ENCODE measurements at regions not wholly inside any gene's neighbourhood (a gene's known extent, or its start where the extent isn't known, plus 50 kb on each side); places are given as distances from the start of the nearest gene placed in this dataset.

DNA sequence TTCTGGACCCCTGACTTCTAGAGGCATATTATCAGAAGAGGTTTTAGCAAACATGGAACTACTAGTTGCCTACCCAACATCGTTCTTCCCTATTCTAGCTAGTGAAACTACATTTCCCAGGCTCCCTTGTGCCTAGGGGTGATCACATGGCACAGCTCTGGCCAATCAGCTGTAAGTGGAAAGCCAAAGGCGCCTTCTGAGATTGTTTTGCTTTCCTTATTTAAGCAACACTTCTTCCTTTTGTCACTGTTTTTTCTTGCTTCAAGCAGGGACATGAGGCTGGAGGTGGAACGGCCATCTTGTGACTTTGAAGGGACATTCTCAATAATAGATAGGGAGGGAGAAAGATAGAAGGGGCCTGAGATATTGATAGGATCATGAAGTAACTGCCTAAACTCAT, 136.7 kb downstream of the ZNF664 start:
- Mint-ChIP-seq H3K36me3 (ENCODE audit: low read depth) (no peaks in the 10 kb centered on the region), H3K9me3 (peaks cover 10% of the 10 kb centered on the region), H3K27ac (no peak overlapping the region), H3K4me3 (no peak overlapping the region), H3K4me1 (ENCODE audit: low read depth) (no peaks in the 10 kb centered on the region), H3K27me3 (no peaks in the 10 kb centered on the region)

DNA sequence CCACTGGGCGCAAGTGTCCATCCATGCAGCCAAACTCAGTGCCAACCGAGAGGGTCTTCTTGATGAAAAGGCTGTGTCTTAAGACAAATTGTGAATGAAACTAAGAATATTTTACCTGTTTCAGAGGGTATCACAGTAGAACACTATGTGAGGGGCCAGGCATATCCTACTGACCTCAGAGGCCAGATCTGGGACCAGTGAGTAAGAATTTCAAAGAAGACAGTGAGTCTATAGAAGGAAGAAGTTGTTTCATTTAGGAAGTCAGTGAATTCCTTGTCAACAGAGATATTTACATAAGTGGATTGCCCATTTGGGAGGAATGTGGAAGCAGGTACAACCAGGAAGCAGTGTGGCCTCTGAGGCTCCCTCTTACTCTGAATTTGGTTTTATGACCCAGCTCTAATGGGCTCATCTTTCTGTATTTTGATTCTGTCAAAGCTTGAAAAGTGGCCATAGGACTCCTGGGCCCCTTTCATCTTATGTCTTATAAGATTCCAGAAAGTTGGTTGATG, 137.4 kb downstream of the ZNF664 start:
- H3K36me3 Mint-ChIP-seq (ENCODE audit: low read depth), result no peaks in the 10 kb centered on the region
- no peaks in the 10 kb centered on the region for H3K4me1 Mint-ChIP-seq (ENCODE audit: low read depth)
- H3K9me3 Mint-ChIP-seq, result peaks cover 10% of the 10 kb centered on the region
- no peaks in the 10 kb centered on the region for H3K27me3 Mint-ChIP-seq
- H3K4me3 Mint-ChIP-seq, result no peak overlapping the region
- no peak overlapping the region for H3K27ac Mint-ChIP-seq

GRCh38 chr12:124111006-124111405, 138.0 kb downstream of the ZNF664 start:
- Mint-ChIP-seq H3K4me3 (no peak overlapping the region), H3K27ac (no peak overlapping the region), H3K9me3 (peaks cover 8% of the 10 kb centered on the region), H3K4me1 (ENCODE audit: low read depth) (no peaks in the 10 kb centered on the region), H3K27me3 (no peaks in the 10 kb centered on the region), H3K36me3 (ENCODE audit: low read depth) (no peaks in the 10 kb centered on the region)

GRCh38 chr12:124114316-124114715, 141.3 kb downstream of the ZNF664 start:
- no peak overlapping the region for H3K4me3 Mint-ChIP-seq
- H3K9me3 Mint-ChIP-seq, result peaks cover 7% of the 10 kb centered on the region
- no peaks in the 10 kb centered on the region for H3K36me3 Mint-ChIP-seq (ENCODE audit: low read depth)
- no peak overlapping the region for H3K27ac Mint-ChIP-seq
- H3K4me1 Mint-ChIP-seq (ENCODE audit: low read depth), result no peaks in the 10 kb centered on the region
- H3K27me3 Mint-ChIP-seq, result peaks cover 3% of the 10 kb centered on the region

- no peak overlapping the region for H3K27ac Mint-ChIP-seq
- H3K36me3 Mint-ChIP-seq (ENCODE audit: low read depth), result no peaks in the 10 kb centered on the region
- no peaks in the 10 kb centered on the region for H3K4me1 Mint-ChIP-seq (ENCODE audit: low read depth)
- H3K9me3 Mint-ChIP-seq, result no peaks in the 10 kb centered on the region
- peaks cover 3% of the 10 kb centered on the region for H3K27me3 Mint-ChIP-seq
- H3K4me3 Mint-ChIP-seq, result no peak overlapping the region
Observed at GRCh38 chr12:124115496-124115895, 142.5 kb downstream of the ZNF664 start.

- Mint-ChIP-seq H3K27me3 (peaks cover 3% of the 10 kb centered on the region), H3K4me3 (no peak overlapping the region), H3K36me3 (ENCODE audit: low read depth) (no peaks in the 10 kb centered on the region), H3K27ac (no peak overlapping the region), H3K9me3 (no peaks in the 10 kb centered on the region), H3K4me1 (ENCODE audit: low read depth) (no peaks in the 10 kb centered on the region)
Observed at GRCh38 chr12:124115976-124116690, 143.1 kb downstream of the ZNF664 start.

- H3K27me3 Mint-ChIP-seq, result peaks cover 7% of the 10 kb centered on the region
- H3K27ac Mint-ChIP-seq, result no peak overlapping the region
- H3K9me3 Mint-ChIP-seq, result no peaks in the 10 kb centered on the region
- H3K4me3 Mint-ChIP-seq, result no peak overlapping the region
- H3K4me1 Mint-ChIP-seq (ENCODE audit: low read depth), result no peaks in the 10 kb centered on the region
- H3K36me3 Mint-ChIP-seq (ENCODE audit: low read depth), result no peaks in the 10 kb centered on the region
Observed at GRCh38 chr12:124120739-124121138, 147.7 kb downstream of the ZNF664 start.

- Mint-ChIP-seq H3K9me3 (no peaks in the 10 kb centered on the region), H3K36me3 (ENCODE audit: low read depth) (no peaks in the 10 kb centered on the region), H3K27ac (no peak overlapping the region), H3K27me3 (peaks cover 7% of the 10 kb centered on the region), H3K4me3 (no peak overlapping the region), H3K4me1 (ENCODE audit: low read depth) (no peaks in the 10 kb centered on the region)
Observed at GRCh38 chr12:124122722-124123121, 149.7 kb downstream of the ZNF664 start.

GRCh38 chr12:124123296-124124000, 150.4 kb downstream of the ZNF664 start:
- Mint-ChIP-seq H3K27me3 (peaks cover 4% of the 10 kb centered on the region), H3K27ac (no peak overlapping the region), H3K36me3 (ENCODE audit: low read depth) (no peaks in the 10 kb centered on the region), H3K9me3 (no peaks in the 10 kb centered on the region), H3K4me1 (ENCODE audit: low read depth) (no peaks in the 10 kb centered on the region), H3K4me3 (no peak overlapping the region)

- Mint-ChIP-seq H3K27ac (no peak overlapping the region), H3K4me3 (no peak overlapping the region), H3K27me3 (peaks cover 4% of the 10 kb centered on the region), H3K4me1 (ENCODE audit: low read depth) (no peaks in the 10 kb centered on the region), H3K9me3 (no peaks in the 10 kb centered on the region), H3K36me3 (ENCODE audit: low read depth) (no peaks in the 10 kb centered on the region)
Observed at GRCh38 chr12:124125203-124125871, 152.3 kb downstream of the ZNF664 start.

DNA sequence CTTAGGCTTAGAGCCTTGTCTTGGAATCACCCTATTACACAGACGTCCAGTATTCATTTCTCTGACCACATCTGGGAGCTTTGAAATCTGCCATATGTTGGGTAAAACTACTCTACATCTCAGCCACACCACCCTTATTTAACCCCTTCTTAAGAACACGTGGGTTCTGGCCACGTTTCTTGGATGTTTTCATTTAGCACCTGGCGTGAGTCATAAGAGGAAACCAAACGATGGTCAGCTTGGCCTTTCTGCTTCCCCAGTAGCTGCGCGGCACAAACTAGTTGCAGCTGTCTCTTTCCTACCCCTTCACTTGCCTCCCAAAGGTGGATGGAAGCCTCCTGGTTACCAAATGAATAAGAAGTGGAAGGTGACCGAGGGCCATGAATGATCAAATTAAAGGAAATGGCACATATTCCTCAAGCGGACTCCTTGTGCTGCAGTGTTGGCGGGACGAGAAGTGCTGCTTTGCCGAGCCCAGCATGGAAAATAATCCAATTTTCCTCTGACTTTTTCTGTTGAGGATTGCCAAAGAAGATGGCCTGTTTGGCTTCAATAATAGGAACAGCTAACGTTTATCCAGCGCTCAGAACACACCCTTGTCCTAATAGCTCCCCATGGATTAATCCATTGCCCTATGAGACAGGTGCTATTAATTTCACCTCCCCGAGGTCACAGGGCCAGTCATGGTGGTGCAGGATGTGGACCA, 154.1 kb downstream of the ZNF664 start:
- Mint-ChIP-seq H3K4me3 (no peak overlapping the region), H3K27ac (no peak overlapping the region), H3K4me1 (ENCODE audit: low read depth) (no peaks in the 10 kb centered on the region), H3K27me3 (peaks cover 9% of the 10 kb centered on the region), H3K36me3 (ENCODE audit: low read depth) (no peaks in the 10 kb centered on the region), H3K9me3 (no peaks in the 10 kb centered on the region)

- H3K4me3 Mint-ChIP-seq, result no peak overlapping the region
- no peak overlapping the region for H3K27ac Mint-ChIP-seq
- no peaks in the 10 kb centered on the region for H3K4me1 Mint-ChIP-seq (ENCODE audit: low read depth)
- peaks cover 5% of the 10 kb centered on the region for H3K27me3 Mint-ChIP-seq
- no peaks in the 10 kb centered on the region for H3K36me3 Mint-ChIP-seq (ENCODE audit: low read depth)
- no peaks in the 10 kb centered on the region for H3K9me3 Mint-ChIP-seq
Observed at GRCh38 chr12:124129132-124129531, 156.1 kb downstream of the ZNF664 start.

DNA sequence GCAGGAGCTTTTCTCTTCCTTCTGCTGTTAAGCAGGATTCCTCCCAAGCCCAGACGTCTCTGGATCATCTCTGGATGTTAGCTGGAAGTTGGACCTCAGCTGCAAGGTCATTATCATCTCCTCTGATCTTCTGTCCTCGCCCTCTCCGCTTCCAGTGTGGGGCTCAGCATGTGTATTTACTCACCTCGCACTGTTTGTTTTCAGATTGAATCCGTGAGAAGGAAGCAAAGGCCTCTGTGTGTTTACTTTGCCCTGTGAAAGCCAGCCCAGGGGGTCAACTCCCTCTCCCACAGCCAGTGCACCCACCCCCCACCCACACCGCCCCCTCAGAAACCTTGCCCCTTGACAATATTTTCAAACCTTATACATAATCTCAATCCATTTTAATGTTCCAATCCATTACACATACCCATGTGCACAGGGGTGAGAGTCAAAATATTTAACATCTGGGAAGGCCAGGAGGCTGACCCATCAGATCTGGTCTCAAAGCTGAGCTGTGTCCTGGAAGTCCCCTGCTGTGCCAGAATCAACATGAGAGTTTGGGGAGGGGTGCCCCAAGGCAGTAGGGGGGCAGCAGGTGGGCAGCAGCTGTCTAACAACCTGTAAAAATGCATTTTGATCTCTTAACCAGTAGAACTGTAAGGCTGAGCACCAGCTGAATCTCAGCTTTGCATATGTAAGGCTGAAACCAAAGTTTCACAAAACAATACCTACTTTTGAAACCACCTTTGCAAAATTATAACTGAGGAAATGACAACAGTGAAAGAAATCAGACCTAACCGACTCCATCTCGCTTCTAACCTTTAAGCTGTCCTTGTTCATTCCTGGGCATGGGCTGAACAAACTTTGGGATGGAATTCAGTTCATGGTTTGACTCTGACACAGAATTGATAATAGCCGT, 157.9 kb downstream of the ZNF664 start:
- peaks cover 8% of the 10 kb centered on the region for H3K27me3 Mint-ChIP-seq
- no peaks in the 10 kb centered on the region for H3K4me1 Mint-ChIP-seq (ENCODE audit: low read depth)
- no peaks in the 10 kb centered on the region for H3K9me3 Mint-ChIP-seq
- H3K4me3 Mint-ChIP-seq, result no peak overlapping the region
- H3K27ac Mint-ChIP-seq, result no peak overlapping the region
- no peaks in the 10 kb centered on the region for H3K36me3 Mint-ChIP-seq (ENCODE audit: low read depth)

DNA sequence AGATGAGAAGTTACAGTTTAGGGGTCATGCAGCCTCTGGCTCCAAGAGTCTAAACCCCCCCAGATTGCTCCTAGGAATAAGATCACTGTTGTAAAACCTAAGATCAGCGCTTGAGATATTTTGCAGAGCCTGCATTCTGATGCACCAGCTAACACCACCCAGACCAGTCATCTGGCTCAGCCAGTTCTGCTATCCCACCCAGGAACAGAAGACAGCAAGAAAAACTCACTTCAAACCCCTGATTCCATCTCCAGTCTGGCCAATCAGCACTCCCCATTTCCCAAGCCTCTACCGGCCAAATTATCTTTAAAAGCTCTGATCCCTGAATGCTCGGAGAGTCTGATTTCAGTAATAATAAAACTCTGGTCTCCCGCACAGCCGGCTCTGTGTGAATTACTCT, 158.6 kb downstream of the ZNF664 start:
- no peak overlapping the region for H3K27ac Mint-ChIP-seq
- no peaks in the 10 kb centered on the region for H3K4me1 Mint-ChIP-seq (ENCODE audit: low read depth)

More for the DNA sequence above, 158.6 kb downstream of the ZNF664 start:
- Mint-ChIP-seq H3K4me3 (no peak overlapping the region), H3K27me3 (peaks cover 10% of the 10 kb centered on the region), H3K36me3 (ENCODE audit: low read depth) (no peaks in the 10 kb centered on the region), H3K9me3 (no peaks in the 10 kb centered on the region)
